Kidney (tissue), 13 donors: ENCODE measurements at regions not wholly inside any gene's neighbourhood (a gene's known extent, or its start where the extent isn't known, plus 50 kb on each side); places are given as distances from the start of the nearest gene placed in this dataset.

Experiments
- DNase-seq, 5 donors: peaks; one replicate each; pipeline ENCODE4 v3.0.0-alpha.2; 2013 to 2020
- FAIRE-seq: peaks from 2 replicates; lab custom pipeline; 2012; peaks lifted over from hg19 to GRCh38; lab: Jason Lieb, UNC
- H3K27ac ChIP-seq, 2 donors: one replicate each; pipeline ENCODE4 v1.7.0; 2013; ENCODE audit warnings: low read depth in 2 of 2, low read length in 2 of 2, inconsistent platforms in 1 of 2
- H3K27me3 ChIP-seq: one replicate; pipeline ENCODE4 v1.7.1; 2013; ENCODE audit warnings: low read length, inconsistent platforms; ENCODE audit not compliant: control insufficient read depth, insufficient read depth
- H3K36me3 ChIP-seq, 3 donors: one replicate each; pipeline versions ENCODE4 v1.7.0 to v1.7.1; 2013; ENCODE audit warnings: low read length in 3 of 3, control low read depth in 1 of 3, inconsistent platforms in 1 of 3; ENCODE audit not compliant: insufficient read depth in 3 of 3, control insufficient read depth in 2 of 3
- H3K4me1 ChIP-seq, 3 donors: one replicate each; pipeline versions ENCODE4 v1.7.0 to v1.7.1; 2013; ENCODE audit warnings: low read length in 3 of 3, inconsistent platforms in 1 of 3, low read depth in 1 of 3; ENCODE audit not compliant: control insufficient read depth in 2 of 3, insufficient read depth in 2 of 3
- H3K4me3 ChIP-seq, 3 donors: one replicate each; pipeline versions ENCODE4 v1.7.0 to v1.8.1; 2013; ENCODE audit warnings: low read length in 3 of 3, control low read depth in 1 of 3, inconsistent platforms in 1 of 3
- H3K9ac ChIP-seq, 3 donors: one replicate each; pipeline versions ENCODE4 v1.7.0 to v1.7.1; 2013; ENCODE audit warnings: low read length in 3 of 3, control low read depth in 1 of 3, inconsistent platforms in 1 of 3
- H3K9me3 ChIP-seq, 3 donors: one replicate each; pipeline versions ENCODE4 v1.7.0 to v1.7.1; 2013; ENCODE audit warnings: low read length in 3 of 3, control low read depth in 1 of 3, inconsistent platforms in 1 of 3; ENCODE audit not compliant: control insufficient read depth in 2 of 3, insufficient read depth in 1 of 3
- intact Hi-C: fragments of 100-400 bp; cut with DNase I; formaldehyde crosslinking; loops from one replicate; pipeline ENCODE4 v1.11.1; 2022
- TF ChIP-seq, protein P1 (sequence below): IDR thresholded peaks from 3 replicates; pipeline ENCODE4 v1.5.1; 2012; ENCODE audit warnings: mild to moderate bottlenecking, moderate library complexity, borderline replicate concordance; ENCODE audit not compliant: insufficient read depth; ENCODE audit errors: extremely low read depth
- donor health status: control.
- donor health status: control.
- donor health status: control.
- donor health status: control.
- donor health status: control.
- donor health status: DM: yes; HTN: yes; CAD: no.
- donor health status: Normal renal cell carcinoma (clear cell type).

DNA sequence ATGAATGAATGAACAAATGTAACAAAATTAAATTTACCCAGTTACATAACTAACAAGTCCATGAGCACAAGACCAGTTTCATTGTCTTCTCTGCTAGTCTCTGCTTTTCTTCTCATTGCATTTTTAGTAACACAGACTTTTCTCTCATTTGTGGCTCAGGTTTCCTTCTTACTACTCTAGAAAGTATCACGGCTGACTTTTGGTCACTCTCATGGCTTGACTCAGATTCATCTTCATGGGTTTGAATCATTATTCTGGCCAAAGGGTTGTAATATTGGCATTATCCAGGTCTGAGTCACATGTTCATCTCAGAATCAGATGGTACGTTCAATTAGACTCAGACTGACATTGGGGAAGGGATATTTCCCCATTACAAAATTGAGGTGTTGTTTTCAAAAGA, 121.5 kb upstream of the SATB1 start:
- TF ChIP-seq, protein P1, sequence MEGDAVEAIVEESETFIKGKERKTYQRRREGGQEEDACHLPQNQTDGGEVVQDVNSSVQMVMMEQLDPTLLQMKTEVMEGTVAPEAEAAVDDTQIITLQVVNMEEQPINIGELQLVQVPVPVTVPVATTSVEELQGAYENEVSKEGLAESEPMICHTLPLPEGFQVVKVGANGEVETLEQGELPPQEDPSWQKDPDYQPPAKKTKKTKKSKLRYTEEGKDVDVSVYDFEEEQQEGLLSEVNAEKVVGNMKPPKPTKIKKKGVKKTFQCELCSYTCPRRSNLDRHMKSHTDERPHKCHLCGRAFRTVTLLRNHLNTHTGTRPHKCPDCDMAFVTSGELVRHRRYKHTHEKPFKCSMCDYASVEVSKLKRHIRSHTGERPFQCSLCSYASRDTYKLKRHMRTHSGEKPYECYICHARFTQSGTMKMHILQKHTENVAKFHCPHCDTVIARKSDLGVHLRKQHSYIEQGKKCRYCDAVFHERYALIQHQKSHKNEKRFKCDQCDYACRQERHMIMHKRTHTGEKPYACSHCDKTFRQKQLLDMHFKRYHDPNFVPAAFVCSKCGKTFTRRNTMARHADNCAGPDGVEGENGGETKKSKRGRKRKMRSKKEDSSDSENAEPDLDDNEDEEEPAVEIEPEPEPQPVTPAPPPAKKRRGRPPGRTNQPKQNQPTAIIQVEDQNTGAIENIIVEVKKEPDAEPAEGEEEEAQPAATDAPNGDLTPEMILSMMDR, result no peak
- no peaks in the 10 kb centered on the region for H3K9me3 ChIP-seq
- no peaks in the 10 kb centered on the region for H3K27me3 ChIP-seq
- no peak overlapping the region for H3K4me3 ChIP-seq
- no peak overlapping the region for H3K9ac ChIP-seq
- FAIRE-seq (no peak), DNase-seq (no peak)
- intact Hi-C loops, result no loop called here
- H3K36me3 ChIP-seq, result no peaks in the 10 kb centered on the region
- no peaks in the 10 kb centered on the region for H3K4me1 ChIP-seq
- H3K27ac ChIP-seq, result no peak overlapping the region

DNA sequence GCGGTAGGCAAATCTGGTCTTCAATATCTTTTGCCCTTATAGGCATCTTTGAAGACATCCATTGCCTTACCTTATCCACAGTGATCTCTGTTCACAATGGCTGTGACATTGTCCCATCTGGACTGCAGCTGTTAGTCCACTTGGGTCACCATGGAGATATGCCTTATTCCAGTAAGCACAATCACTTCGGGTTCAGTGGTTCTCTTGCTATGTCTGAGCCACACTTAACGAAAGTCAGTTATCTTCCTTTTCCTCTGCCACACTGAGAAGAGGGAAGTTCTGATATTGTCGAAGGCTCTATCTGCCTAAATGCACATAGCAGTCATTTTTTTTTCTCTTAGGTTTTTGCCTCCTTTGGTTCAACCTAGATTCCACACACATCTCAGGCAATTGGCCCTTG, 119.0 kb upstream of the SATB1 start:
- Histone ChIP-seq H3K4me3 (no peak overlapping the region), H3K9me3 (no peaks in the 10 kb centered on the region), H3K4me1 (no peaks in the 10 kb centered on the region), H3K9ac (no peak overlapping the region), H3K27me3 (no peaks in the 10 kb centered on the region), H3K36me3 (no peaks in the 10 kb centered on the region), H3K27ac (no peak overlapping the region)
- intact Hi-C loops, result no loop called here
- TF ChIP-seq, protein P1, result no peak
- FAIRE-seq, result no peak
- no peak for DNase-seq

DNA sequence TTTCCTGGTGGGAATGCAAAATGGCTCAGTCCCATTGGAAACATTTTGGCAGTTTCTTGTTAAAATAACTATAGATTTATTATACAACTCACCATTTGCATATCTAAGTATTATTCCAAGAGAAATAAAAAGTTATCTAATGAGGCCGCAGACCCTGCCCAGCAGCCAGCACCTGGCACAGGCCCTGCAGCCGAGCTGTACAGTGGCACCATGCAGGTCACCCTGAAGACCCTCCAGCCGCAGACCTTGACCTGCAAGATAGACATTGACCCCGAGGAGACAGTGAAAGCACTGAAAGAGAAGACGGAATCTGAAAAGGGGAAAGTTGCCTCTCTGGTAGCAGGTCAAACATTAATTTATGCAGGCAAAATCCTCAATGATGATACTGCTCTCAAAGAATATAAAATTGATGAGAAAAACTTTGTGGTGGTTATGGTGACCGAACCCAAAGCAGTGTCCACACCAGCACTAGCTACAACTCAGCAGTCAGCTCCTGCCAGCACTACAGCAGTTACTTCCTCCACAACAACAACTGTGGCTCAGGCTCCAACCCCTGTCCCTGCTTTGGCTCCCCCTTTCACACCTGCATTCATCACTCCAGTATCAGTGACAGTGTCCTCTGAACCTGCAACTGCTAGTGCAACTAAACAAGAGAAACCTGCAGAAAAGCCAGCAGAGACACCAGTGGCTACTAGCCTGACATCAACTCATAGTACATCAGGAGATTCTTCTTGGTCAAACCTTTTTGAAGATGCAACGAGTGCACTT, 113.5 kb upstream of the SATB1 start:
- FAIRE-seq (no peak), DNase-seq (no peak)
- Histone ChIP-seq H3K4me3 (no peak overlapping the region), H3K4me1 (no peaks in the 10 kb centered on the region), H3K9me3 (no peaks in the 10 kb centered on the region), H3K27me3 (no peaks in the 10 kb centered on the region), H3K27ac (no peak overlapping the region), H3K36me3 (no peaks in the 10 kb centered on the region), H3K9ac (no peak overlapping the region)
- TF ChIP-seq, protein P1, result no peak
- intact Hi-C loops, result no loop called here
